ENCODE measurements at regions not wholly inside any gene's neighbourhood (a gene's known extent, or its start where the extent isn't known, plus 50 kb on each side); places are given as distances from the start of the nearest gene placed in this dataset.

DNA sequence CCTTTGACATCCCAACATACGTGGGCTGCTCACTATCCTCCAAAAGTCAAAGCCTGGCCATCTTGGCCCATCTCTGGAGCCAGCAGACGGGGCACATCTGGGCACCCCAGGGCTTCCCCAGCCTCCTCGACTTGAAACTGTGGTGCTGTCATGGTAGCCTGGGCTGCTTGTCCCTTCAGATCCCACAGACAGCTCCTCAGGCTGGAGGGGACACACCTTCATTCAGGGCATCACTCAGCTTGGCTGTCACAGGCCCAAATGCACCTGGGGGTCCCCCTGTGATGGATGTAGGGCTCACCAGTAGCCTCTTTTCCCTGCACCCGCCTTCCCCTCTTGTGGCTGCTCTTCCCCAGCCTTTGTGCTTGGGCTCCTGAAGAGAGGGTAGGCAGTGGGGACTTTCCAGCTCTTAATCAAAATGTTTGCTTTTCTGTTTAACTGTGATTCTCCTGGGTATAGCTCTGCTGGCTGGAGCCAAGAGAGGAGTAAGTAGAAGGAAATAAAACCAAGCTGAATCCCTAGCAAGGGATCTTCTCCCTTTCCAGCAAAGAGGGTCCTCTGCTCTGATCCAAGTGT is 92.3 kb downstream of the GYPC start:
- intact Hi-C loops (cut with DNase I, micrococcal nuclease) = no loop called here
- DNase-seq (no peak), ATAC-seq (no peak)

DNA sequence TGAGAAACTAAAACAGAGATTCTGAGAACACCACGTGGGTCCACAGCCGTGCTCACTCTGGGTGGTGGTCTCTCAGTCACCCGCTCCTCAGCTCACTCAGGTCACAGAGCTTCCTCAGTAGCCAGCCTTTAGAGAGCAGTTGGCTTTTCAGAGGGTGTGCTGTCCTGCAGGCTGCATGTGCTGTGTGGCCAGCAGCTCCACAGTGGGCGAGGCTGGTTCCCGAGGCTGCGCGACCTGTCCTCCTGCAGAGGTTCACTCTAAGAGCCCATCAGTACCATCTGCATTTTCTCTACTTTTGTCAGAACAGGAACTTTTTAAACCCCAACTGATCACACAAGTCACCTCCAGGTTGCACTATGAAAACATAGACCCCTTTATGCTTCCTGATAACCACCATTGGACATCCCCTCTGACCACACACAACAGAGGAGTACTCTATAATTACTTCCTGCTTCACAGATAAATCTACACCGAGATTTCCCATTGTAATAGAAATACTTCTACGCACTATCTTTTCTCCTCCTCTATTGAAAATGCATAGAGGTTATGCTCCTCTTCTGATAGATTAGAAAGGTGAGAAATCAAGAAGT is 93.1 kb downstream of the GYPC start:
- no peak for ATAC-seq
- intact Hi-C loops (cut with DNase I, micrococcal nuclease) = no loop called here
- no peak for DNase-seq

DNA sequence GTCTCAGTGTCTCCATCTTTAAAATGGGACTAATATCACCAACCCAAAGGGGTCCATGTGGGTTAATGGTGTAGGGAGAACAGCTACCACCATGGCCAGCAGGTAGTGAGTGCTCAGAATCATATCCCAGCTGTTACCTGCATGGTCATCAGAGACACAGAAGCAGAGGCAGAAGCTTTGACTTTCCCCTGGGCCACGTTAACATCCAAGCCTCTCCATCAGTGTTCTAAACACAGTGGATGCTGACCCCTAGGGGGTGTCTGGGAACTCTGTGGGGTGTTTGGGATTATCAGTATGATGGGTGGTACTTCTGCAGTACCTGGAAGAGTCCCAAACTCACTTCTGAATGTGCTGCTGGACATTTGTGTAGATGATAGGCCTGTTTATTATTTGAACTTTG is 93.6 kb downstream of the GYPC start:
- DNase-seq (no peak), ATAC-seq (no peak)
- intact Hi-C loops (cut with DNase I, micrococcal nuclease) = no loop called here

DNA sequence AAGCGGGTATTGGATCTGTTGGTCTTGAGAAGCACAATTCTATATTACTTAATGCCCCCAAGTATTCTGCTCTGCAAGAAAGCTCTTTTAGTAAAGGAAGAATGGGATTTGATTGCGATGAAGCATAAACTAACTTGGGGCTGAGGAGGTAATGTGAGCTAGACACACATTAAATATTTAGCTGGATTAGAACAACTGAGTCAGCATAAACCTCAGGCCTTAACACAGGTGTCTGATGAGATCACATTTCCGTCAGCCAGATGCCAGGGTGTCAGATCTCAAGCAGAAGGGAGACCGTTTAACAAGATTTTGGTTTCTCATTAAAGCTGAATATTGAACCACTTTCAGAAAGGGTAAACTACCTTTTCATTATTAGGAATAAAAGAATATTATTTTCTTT is 94.5 kb downstream of the GYPC start:
- intact Hi-C loops (cut with DNase I, micrococcal nuclease) = no loop called here
- DNase-seq (no peak), ATAC-seq (no peak)

DNA sequence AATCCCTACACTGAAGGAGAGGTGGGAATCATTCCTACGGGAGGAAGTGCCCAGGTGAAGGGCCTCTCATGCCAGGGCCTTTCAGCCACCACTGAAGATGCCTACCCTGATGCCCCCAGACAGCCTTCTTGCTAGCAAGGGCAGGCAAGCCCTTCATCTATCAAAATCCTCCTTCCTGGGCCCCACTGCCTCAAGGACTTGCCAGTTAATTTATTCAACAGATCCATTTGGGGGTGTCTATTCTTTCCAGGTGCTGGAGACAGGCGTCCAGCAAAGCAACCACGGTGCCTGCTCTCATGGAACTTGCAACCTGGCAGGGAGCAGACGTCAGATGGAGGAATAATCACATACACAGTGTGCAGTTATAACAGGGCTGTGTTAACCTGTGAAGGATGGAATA is 95.5 kb downstream of the GYPC start:
- DNase-seq (no peak), ATAC-seq (no peak)
- intact Hi-C loops (cut with DNase I, micrococcal nuclease) = no loop called here

DNA sequence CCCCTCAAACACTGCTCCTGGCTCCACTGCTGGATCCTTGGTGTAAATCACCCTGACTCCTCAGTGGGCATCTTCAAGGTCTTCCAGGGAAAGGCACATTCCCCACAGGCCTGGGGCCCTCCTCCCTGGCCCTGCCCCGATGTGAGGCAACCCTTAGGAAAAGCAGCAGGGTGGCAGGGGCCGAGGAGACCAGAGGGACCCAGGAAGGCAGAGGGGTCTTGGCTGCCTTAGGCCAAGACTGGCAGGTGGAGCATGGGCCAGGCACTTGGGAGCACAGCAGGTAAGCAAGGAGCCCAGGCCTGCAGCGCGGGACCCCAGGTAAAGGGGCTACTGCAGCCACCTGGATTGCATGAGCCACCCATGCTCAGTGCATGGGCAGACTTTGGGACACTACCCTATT is 96.9 kb downstream of the GYPC start:
- DNase-seq (no peak), ATAC-seq (no peak)
- intact Hi-C loops (cut with DNase I, micrococcal nuclease) = no loop called here

DNA sequence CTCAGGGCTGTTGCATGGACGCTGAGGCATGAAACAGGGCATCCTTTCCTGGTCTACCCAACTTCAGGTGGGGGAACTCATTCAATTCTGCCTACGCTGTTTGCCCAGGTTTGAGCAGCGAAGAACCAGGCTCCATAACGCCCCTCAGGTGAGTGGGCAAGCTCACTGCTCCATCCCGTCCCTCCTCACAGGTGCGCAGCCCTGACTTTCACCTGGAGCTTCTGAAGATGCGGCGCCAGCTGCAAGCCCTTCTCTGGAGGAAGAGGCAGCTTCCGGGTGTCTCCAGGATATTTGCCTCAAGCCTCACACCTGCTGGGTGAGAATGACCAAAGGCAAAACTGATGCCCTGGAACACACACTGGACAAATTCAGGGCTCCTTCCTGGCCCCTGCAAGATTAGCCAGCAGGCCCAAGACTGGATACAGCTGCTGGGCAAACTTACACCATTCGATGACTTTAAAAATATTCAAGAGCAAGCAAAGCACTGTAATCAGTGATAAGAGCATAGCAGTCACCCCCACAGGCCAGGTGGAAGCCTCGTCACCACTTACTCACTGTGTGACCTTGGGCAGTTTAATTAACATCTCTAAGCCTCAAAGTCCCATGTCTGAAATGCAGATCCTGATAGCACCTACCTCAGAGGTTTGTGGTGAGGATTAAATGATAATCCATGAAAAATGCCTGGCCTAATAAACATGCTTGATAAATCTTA is 97.7 kb downstream of the GYPC start:
- ATAC-seq (no peak), DNase-seq (no peak)
- intact Hi-C loops (cut with DNase I, micrococcal nuclease) = no loop called here

DNA sequence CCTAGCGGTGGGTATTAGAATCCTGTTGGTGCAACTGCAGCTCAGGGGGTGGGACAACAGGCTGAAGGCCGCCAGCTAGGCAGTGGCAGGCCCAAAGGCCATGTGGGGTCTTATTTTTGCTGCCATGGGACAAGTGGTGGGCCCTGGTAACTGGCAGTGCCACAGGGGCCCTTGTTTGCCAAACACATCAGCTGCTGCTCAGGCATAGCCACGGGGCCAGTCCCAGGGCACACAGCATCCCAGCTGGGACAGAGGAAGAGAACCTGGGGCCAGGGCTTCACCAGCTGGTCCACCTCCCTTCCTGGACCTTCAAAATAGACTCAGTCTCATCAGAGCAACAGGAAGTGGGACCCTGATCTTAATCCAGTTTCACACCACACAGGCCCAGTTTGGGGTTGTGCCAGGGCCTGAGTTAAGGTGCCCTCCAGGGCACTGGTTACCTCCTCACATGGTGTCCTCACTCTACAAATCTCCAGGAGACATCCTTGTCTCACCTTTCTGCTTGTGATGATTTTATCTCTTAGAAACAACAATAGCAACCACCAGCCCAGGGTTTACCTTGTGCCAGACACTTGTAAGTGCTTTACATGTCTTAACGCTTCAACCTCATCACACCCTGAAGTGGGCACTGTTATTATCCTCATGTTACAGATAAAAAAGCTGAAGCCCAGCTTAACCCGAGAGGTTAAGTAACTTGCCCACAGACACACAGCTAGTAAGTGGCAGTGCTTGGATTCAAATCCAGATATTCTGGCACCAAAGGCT is 98.5 kb downstream of the GYPC start:
- ATAC-seq (no peak), DNase-seq (no peak)
- intact Hi-C loops (cut with DNase I, micrococcal nuclease) = no loop called here

DNA sequence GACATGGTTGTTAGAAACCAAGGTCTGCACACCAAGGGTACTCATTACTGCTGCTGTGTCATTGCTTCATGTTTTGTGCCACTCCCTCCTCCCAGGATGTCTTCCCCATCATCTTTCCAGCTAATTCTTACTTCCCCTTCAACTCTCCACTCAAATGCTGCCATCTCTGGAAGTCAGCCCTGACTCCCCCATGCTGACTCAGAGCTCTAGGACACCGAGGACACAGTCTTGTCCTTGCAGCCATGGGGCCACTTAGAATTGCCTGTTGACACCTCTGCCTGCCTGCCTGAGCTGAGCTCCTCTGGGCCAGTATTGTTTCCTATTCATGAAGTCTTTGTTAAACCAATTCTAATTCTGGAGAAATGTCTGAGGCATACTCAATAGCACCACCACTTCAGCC is 100.2 kb downstream of the GYPC start:
- no peak for ATAC-seq
- intact Hi-C loops (cut with DNase I, micrococcal nuclease) = no loop called here
- DNase-seq = no peak

DNA sequence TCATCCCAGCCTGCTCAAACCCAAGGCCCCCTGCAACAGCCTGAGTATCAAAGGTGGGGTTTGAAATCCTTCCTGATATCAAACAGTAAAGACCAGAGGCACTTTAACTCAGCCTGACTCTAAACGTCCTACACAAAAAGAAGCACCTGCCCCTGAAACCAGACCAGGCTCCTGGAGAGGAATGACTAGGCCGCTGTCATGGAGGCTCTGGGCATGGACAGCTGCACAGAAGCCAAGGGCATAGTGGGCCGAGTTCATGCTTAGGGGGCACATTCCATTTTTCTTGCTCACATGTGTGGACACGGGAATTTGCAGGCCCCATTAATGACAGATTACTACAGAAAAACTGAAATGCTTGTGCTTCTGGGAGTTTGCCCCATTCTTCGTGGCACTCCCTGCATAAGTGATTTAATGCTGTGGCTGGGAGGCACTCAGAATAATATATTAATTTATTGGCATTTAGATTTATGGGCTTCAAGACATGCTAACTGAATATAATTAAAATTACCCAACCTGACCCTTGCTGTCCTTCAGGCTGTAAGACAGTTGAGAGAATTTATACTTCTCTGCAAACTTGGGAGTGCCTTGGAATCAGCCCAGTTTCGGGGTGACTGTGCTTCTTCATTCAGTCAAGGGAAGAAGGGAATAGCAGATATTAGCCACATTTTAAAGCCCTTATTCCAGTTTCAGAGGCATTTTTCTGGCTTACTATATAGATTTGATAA is 105.5 kb downstream of the GYPC start:
- ATAC-seq = no peak
- DNase-seq = peak in 1 of 2 donors; percentile 5
- intact Hi-C loops (cut with DNase I, micrococcal nuclease) = no loop called here

DNA sequence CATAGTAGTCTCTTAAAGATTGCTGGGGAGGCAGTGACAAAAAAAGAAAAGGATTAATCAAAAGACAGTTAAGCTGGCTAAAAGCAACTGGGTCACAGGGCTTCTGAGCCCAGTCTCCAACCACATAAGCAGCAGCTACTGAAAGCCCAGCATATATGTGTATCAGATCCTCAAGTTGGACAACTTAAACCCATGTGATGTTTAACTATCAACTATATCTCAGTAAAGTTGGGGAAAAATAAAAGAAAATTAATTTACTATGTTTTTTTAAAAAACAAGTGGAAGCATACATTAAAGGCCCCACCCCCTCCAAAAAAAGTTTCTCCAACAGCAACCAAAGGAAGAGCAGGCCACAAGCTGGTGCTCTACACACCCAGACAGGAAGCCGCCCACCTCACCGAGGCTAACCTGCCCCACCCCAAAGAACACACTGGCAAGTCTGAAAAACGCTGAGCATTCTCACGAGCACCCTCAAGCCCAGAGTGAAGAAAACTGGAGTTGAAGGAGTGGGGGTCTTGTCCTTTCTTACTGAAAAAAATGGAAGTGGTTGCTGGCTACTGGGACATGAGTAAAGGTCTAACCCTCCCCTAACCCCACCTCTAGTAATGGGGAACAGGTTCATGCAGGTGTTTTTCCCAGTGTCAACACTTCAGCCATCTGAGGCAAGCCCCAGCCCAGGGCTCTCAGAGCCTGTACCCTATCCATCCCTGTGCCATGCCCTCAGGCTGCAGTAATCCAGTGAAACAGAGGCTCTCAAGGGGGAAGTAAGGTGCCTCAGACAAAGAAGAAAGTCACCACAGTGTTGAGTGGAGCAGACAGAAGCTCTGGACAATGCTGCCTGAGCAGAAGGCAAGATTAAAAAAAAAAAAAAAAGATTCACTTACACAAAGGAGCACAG is 106.3 kb downstream of the GYPC start:
- intact Hi-C loops (cut with DNase I, micrococcal nuclease) = no loop called here
- no peak for ATAC-seq
- peak in 1 of 2 donors; percentile 15 for DNase-seq

DNA sequence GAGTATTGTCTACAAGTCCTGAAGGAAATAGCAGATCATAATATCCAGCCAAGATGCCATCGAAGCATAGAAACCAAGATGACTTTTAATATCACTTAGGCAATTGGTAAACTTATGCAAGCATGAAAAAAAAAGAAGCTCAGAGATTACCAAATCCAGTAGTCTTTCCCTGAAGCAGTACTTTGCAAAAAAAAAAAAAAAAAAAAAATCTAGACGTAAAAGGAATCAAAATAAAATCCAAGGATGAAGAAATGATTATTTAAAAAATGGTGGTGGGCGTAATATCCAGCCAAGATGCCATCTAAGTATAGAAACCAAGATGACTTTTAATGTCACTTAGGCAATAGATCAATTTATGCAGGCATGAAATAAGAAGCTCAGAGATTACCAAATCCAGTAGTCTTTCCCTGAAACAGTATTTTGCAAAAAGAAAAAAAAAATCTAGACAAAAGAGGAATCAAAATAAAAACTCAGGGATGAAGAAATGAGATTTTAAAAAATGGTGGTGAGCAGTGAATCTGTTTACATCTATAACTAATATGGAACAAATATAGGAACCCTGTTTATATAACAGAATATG is 108.8 kb downstream of the GYPC start:
- intact Hi-C loops (cut with DNase I, micrococcal nuclease) = no loop called here
- DNase-seq (no peak), ATAC-seq (no peak)

DNA sequence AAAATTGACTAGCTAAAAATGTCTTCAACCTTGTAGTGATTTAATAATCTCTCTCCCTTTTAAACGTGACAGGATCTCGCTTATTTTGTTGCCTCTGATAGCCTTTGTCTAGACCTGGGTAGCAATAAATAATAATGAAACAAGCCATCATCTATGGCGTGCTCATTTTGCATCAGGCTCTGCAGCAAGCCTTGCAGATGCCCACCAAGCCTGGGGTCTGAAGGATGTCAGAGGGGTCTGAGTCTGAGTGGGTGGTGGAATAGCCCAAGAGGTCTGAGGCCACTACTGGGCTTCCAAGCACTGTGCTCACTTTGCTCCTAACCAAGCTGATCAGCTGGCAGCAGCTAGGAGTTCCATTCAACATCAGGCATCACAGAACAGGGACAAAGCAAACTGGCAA is 109.4 kb downstream of the GYPC start:
- ATAC-seq (no peak), DNase-seq (peak in 1 of 2 donors; percentile 2)
- intact Hi-C loops (cut with DNase I, micrococcal nuclease) = no loop called here

DNA sequence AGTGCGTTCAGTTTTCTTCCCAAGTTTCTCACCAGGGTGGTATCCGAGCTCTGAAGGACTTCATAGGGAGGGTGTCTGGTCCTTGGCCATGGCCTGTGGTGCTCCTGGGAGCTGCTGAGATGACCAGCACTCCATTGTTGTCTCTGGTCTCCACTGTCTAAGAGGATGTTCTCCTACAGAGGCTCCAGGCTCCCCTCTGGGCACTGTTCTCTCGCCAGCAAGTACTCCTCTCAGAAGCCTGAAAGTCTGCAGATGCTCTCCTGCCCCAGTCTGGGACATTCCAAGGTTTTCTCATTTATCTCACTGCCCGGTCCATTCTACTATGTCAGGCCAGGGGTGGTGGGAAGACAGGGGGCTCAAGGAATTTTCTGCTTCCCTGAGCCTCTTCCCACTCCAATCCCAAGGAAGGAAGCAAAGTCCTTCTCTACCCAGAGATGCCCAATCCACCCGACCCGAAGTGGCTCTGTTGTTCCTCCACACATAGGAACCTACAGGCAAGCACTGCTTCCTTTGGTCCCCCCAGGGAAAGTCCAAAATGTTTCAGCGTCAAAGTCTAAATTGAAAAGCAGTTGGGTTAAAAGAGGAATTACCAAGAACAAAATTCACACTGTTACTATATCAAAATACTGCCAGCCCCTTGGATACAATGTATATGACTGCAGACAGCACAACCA is 110.5 kb downstream of the GYPC start:
- peak in 1 of 2 donors; percentile 1 for DNase-seq
- no peak for ATAC-seq
- intact Hi-C loops (cut with DNase I, micrococcal nuclease) = no loop called here

DNA sequence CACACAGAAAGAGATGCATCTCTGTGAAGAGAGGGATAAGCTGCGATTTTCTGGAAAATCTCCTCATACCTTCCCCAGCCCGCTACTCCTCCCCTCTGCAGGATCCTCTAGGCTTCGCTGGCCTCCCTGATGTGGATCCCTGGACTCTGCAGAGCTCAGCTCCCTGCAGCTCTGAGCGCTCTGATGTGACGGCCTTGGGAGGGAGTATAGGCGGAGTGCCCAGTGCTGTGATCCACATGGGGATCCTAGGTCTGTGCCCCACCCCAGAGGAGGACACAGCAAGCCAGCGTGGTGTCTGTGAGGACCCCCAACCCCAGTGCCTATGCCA is 111.0 kb downstream of the GYPC start:
- intact Hi-C loops (cut with DNase I, micrococcal nuclease) = no loop called here
- DNase-seq = no peak
- ATAC-seq = no peak

DNA sequence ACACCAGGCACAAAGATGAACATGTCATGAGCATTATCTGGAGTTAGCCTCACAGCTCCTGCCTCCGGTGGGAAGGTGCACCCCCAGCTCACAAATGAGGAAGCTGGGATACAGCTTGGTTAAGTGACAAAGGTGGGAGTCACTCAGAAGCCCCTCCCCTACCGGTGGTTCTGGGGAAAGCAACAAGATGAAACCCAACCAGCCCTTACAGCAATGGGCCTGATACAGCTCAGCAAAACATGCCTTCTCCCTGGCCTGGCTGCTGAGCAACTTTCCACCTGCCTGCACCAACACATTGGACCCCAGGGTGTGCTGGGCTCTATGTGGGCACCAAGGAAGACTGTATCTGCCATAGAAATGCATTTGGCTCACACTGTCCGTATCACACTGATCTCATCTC is 113.2 kb downstream of the GYPC start:
- no peak for ATAC-seq
- DNase-seq = no peak
- intact Hi-C loops (cut with DNase I, micrococcal nuclease) = no loop called here

DNA sequence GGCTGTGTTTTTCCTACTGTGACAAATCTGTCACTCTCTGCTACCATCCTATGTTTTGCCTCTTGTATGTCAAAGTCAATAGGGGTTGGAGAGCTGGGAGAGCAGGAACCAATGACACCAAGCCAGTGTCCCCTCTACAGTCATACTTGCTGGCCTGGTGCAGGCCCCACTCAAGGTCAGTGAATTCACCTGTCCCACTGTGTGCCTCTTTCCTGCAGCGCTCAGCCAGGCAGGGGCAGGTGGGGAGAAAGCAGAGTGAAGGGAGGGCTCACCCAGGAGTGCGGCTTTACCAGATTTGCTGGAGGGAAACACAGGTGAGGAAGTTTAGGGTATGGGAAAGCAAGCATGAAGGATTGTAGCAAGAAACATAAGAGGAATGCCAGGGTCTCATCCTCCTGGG is 114.5 kb downstream of the GYPC start:
- intact Hi-C loops (cut with DNase I, micrococcal nuclease) = loop anchor here in 1 of 2 donors (10.0 kb wide), 1 partner anchor 246 kb away; no protein-coding TSS in a partner anchor
- ATAC-seq = no peak
- DNase-seq = no peak

DNA sequence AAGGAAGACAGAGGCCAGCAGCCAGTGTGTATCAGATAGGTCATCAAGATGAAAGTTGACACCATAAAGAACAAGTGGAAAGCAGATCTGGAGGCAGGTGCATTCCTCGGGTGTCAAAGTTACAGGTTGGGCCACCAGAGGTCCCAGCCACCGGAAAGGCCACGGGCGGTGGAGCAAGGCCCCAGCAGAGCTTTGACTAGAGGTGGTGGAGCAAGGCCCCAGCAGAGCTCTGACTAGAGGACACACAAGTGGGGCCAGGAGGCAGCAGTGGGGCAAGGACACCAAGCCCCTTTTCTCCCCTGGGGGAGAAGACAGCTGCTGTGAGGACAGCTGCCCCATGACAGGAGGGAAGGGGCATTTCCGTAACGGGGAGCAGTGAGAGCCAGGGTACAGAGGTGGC is 115.1 kb downstream of the GYPC start:
- no peak for DNase-seq
- no peak for ATAC-seq
- intact Hi-C loops (cut with DNase I, micrococcal nuclease) = loop anchor here in 1 of 2 donors (10.0 kb wide), 1 partner anchor 246 kb away; no protein-coding TSS in a partner anchor
